Hepatocyte (in vitro differentiated cells): ENCODE measurements at regions not wholly inside any gene's neighbourhood (a gene's known extent, or its start where the extent isn't known, plus 50 kb on each side); places are given as distances from the start of the nearest gene placed in this dataset.

Experiments used
- EZH2 ChIP-seq: fragments of 200-600 bp; sonication (generic); IDR thresholded peaks from 2 replicates; pipeline ENCODE4 v1.6.1; 2016; ENCODE audit warnings: antibody characterized with exemption, mild to moderate bottlenecking, borderline replicate concordance
- EZH2phosphoT487 ChIP-seq: fragments of 200-600 bp; sonication (generic); IDR thresholded peaks from one replicate; pipeline ENCODE4 v1.6.1; 2018; ENCODE audit warnings: antibody characterized with exemption, mild to moderate bottlenecking, low read depth, moderate library complexity; ENCODE audit not compliant: unreplicated experiment, severe bottlenecking
- TF ChIP-seq, protein P1 (sequence below): fragments of 200-600 bp; sonication (generic); IDR thresholded peaks from 2 replicates; pipeline ENCODE4 v1.5.1; 2016; ENCODE audit warnings: antibody characterized with exemption, mild to moderate bottlenecking; ENCODE audit not compliant: poor library complexity

DNA sequence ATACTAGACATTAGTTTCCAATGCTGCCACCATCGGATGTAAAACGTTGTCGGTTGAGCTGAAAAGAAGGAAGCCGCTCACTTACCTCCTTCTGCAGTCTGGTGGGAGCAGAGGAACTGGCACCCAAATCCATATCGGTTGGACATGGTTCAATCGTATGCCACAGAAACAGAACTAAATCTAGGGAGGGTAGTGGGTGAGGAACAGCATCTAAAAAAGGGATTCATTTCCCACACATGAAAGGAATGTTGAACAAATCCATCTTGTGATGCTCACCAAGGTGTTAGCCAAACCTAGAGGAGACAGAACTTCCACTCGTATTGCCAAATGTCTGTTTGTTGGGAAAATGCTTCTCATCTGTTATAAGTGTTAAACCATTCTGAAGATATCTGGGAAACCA lies 532.7 kb downstream of the NLGN4X start:
- TF ChIP-seq, protein P1, sequence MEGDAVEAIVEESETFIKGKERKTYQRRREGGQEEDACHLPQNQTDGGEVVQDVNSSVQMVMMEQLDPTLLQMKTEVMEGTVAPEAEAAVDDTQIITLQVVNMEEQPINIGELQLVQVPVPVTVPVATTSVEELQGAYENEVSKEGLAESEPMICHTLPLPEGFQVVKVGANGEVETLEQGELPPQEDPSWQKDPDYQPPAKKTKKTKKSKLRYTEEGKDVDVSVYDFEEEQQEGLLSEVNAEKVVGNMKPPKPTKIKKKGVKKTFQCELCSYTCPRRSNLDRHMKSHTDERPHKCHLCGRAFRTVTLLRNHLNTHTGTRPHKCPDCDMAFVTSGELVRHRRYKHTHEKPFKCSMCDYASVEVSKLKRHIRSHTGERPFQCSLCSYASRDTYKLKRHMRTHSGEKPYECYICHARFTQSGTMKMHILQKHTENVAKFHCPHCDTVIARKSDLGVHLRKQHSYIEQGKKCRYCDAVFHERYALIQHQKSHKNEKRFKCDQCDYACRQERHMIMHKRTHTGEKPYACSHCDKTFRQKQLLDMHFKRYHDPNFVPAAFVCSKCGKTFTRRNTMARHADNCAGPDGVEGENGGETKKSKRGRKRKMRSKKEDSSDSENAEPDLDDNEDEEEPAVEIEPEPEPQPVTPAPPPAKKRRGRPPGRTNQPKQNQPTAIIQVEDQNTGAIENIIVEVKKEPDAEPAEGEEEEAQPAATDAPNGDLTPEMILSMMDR = no peak
- TF ChIP-seq EZH2 = no peak
- TF ChIP-seq EZH2phosphoT487 = no peak
